HG03064 (cell line): ENCODE measurements at regions not wholly inside any gene's neighbourhood (a gene's known extent, or its start where the extent isn't known, plus 50 kb on each side); places are given as distances from the start of the nearest gene placed in this dataset.

Experiments used
- ATAC-seq: cut with Tn5 transposase; IDR thresholded peaks from one replicate; pipeline ENCODE4 v1.9.1; 2021; ENCODE audit warnings: low read depth; ENCODE audit not compliant: unreplicated experiment

GRCh38 chr2:153043385-153043784 lies 325.0 kb downstream of the ARL6IP6 start:
- no peak for ATAC-seq

- no peak for ATAC-seq
Measured at GRCh38 chr2:153028626-153029025, 310.2 kb downstream of the ARL6IP6 start.

GRCh38 chr2:153027533-153027932 lies 309.1 kb downstream of the ARL6IP6 start:
- no peak for ATAC-seq

- no peak for ATAC-seq
Measured at GRCh38 chr2:153020201-153020600, 301.8 kb downstream of the ARL6IP6 start.

- ATAC-seq = no peak
Measured at GRCh38 chr2:153005071-153005730, 286.8 kb downstream of the ARL6IP6 start.

- ATAC-seq = no peak
Measured at GRCh38 chr2:153004627-153005026, 286.2 kb downstream of the ARL6IP6 start.

- ATAC-seq = no peak
Measured at GRCh38 chr2:152974146-152974545, 255.7 kb downstream of the ARL6IP6 start.

- ATAC-seq = no peak
Measured at GRCh38 chr2:152971685-152972084, 253.3 kb downstream of the ARL6IP6 start.

GRCh38 chr2:152962446-152962845 lies 244.0 kb downstream of the ARL6IP6 start:
- no peak for ATAC-seq

GRCh38 chr2:152961351-152961750 lies 242.9 kb downstream of the ARL6IP6 start:
- no peak for ATAC-seq

GRCh38 chr2:152950126-152950525 lies 231.7 kb downstream of the ARL6IP6 start:
- no peak for ATAC-seq

GRCh38 chr2:152944099-152944498 lies 225.7 kb downstream of the ARL6IP6 start:
- ATAC-seq = no peak

GRCh38 chr2:152942940-152943440 lies 224.6 kb downstream of the ARL6IP6 start:
- ATAC-seq = no peak

- ATAC-seq = no peak
Measured at GRCh38 chr2:152930501-152930900, 212.1 kb downstream of the ARL6IP6 start.

- no peak for ATAC-seq
Measured at GRCh38 chr2:152929628-152930027, 211.2 kb downstream of the ARL6IP6 start.

- ATAC-seq = peak; percentile 66
Measured at GRCh38 chr2:152925547-152926448, 207.4 kb downstream of the ARL6IP6 start.

GRCh38 chr2:152924722-152925121 lies 206.3 kb downstream of the ARL6IP6 start:
- no peak for ATAC-seq

- ATAC-seq = no peak
Measured at GRCh38 chr2:152924219-152924618, 205.8 kb downstream of the ARL6IP6 start.

GRCh38 chr2:152920846-152921245 lies 202.4 kb downstream of the ARL6IP6 start:
- ATAC-seq = no peak

- no peak for ATAC-seq
Measured at GRCh38 chr2:152910970-152911369, 192.6 kb downstream of the ARL6IP6 start.

- ATAC-seq = no peak
Measured at GRCh38 chr2:152907046-152907445, 188.6 kb downstream of the ARL6IP6 start.

GRCh38 chr2:152894051-152894450 lies 175.6 kb downstream of the ARL6IP6 start:
- no peak for ATAC-seq
